Endothelial cell of umbilical vein (primary cell): ENCODE measurements at regions not wholly inside any gene's neighbourhood (a gene's known extent, or its start where the extent isn't known, plus 50 kb on each side); places are given as distances from the start of the nearest gene placed in this dataset.

Experiments used
- BruUV-seq: library from RNA; stranded (reverse); fragments of 400-500 nt; replicated peaks from 2 replicates; lab custom pipeline; 2021; lab: Mats Ljungman, UMichigan
- CTCF ChIA-PET: fragments of 300-600, 350-600 bp; sonication (Branson Sonifier 250); formaldehyde crosslinking; loops from one replicate; lab custom pipeline; 2021; ENCODE audit warnings: antibody characterized with exemption, inconsistent platforms; lab: Charles Lee
- POLR2A ChIA-PET: fragments of 300-600, 350-600 bp; sonication (Branson Sonifier 250); formaldehyde crosslinking; loops from one replicate; lab custom pipeline; 2021; ENCODE audit warnings: antibody characterized with exemption, inconsistent platforms; lab: Charles Lee
- DNase-seq: peaks from one replicate; pipeline ENCODE4 v3.0.0-alpha.2; 2011; ENCODE audit warnings: low read depth, low spot score
- FAIRE-seq: peaks from 2 replicates; lab custom pipeline; 2011; peaks lifted over from hg19 to GRCh38; lab: Jason Lieb, UNC
- H2AFZ ChIP-seq: 2 replicates; pipeline ENCODE4 v1.6.0; 2012; ENCODE audit warnings: low read depth, low read length, control low read depth, inconsistent platforms
- H3K27ac ChIP-seq: 2 replicates; pipeline ENCODE4 v1.5.1; 2011; ENCODE audit warnings: low read depth, mild to moderate bottlenecking, control low read depth, low read length, moderate library complexity; ENCODE audit not compliant: insufficient read depth
- H3K27me3 ChIP-seq, 2 experiments: 2 replicates each; pipeline versions ENCODE4 v1.6.0 to v1.6.1; 2011; ENCODE audit warnings: low read length in 2 of 2, mixed read lengths in 1 of 2; ENCODE audit not compliant: control insufficient read depth in 2 of 2, insufficient read depth in 2 of 2
- H3K36me3 ChIP-seq, 2 experiments: 2 replicates in 1 of 2; 3 replicates in 1 of 2; pipeline ENCODE4 v1.5.1; 2011; ENCODE audit warnings: low read length in 2 of 2, mild to moderate bottlenecking in 1 of 2, moderate library complexity in 1 of 2; ENCODE audit not compliant: control insufficient read depth in 2 of 2, insufficient read depth in 2 of 2; ENCODE audit errors: extremely low read depth in 1 of 2
- H3K4me1 ChIP-seq: 3 replicates; pipeline ENCODE4 v1.5.1; 2011; ENCODE audit warnings: mild to moderate bottlenecking, low read length; ENCODE audit not compliant: control insufficient read depth, insufficient read depth; ENCODE audit errors: extremely low read depth
- H3K4me2 ChIP-seq: 2 replicates; pipeline ENCODE4 v1.6.1; 2011; ENCODE audit warnings: low read length, control low read depth, mixed read lengths; ENCODE audit not compliant: insufficient read depth
- H3K4me3 ChIP-seq, 3 experiments: fragments of 200-600 bp in 1 of 3; sonication (generic), shearing (Covaris generic) in 1 of 3; replicated peaks in 1 of 3; 2 replicates each; pipeline ENCODE4 v1.5.1; 2011 to 2016; ENCODE audit warnings: control low read depth in 3 of 3, low read length in 3 of 3, mild to moderate bottlenecking in 2 of 3, inconsistent platforms in 1 of 3, low read depth in 1 of 3, moderate library complexity in 1 of 3; ENCODE audit not compliant: insufficient read depth in 1 of 3
- H3K79me2 ChIP-seq: 2 replicates; pipeline ENCODE4 v1.6.0; 2012; ENCODE audit warnings: low read length, inconsistent platforms; ENCODE audit not compliant: control insufficient read depth, insufficient read depth
- H3K9ac ChIP-seq: replicated peaks from 2 replicates; pipeline ENCODE3; 2011; ENCODE audit warnings: low read length, control low read depth; ENCODE audit not compliant: insufficient read depth; ENCODE audit errors: extremely low read depth
- H3K9me1 ChIP-seq: replicated peaks from 3 replicates; pipeline ENCODE4 v1.6.0; 2011; ENCODE audit warnings: mild to moderate bottlenecking, low read length; ENCODE audit not compliant: control insufficient read depth, insufficient read depth; ENCODE audit errors: extremely low read depth
- H3K9me3 ChIP-seq: replicated peaks from 2 replicates; pipeline ENCODE4 v1.5.1; 2012; ENCODE audit warnings: low read length, inconsistent platforms; ENCODE audit not compliant: control insufficient read depth, insufficient read depth
- H4K20me1 ChIP-seq: replicated peaks from 2 replicates; pipeline ENCODE3; 2011; ENCODE audit warnings: mild to moderate bottlenecking, low read length; ENCODE audit not compliant: control insufficient read depth, insufficient read depth; ENCODE audit errors: extremely low read depth
- GATA2 ChIP-seq: IDR thresholded peaks from 2 replicates; pipeline ENCODE4 v1.7.0; 2011; ENCODE audit warnings: low read depth, mild to moderate bottlenecking, moderate library complexity, mixed read lengths, low read length; ENCODE audit not compliant: insufficient read length, insufficient read depth
- POLR2AphosphoS5 ChIP-seq: IDR thresholded peaks from 2 replicates; pipeline ENCODE4 v1.6.1; 2012; ENCODE audit warnings: low read depth, mild to moderate bottlenecking, control low read depth, low read length, moderate library complexity; ENCODE audit not compliant: insufficient read depth
- dilution Hi-C: fragments of 300-500 bp; cut with MboI; formaldehyde crosslinking; loops from one replicate; pipeline ENCODE4 v1.15.0; 2019; ENCODE audit warnings: low sequenced_read_pairs; ENCODE audit not compliant: extremely low pct_ligation_motif_present
- intact Hi-C: fragments of 100-400 bp; cut with micrococcal nuclease; formaldehyde crosslinking; loops from one replicate; pipeline ENCODE4 v1.10.0; 2022
- TF ChIP-seq, protein P1 (sequence below): IDR thresholded peaks from 2 replicates; pipeline ENCODE4 v1.6.1; 2011; ENCODE audit not compliant: insufficient read depth, insufficient read length
- TF ChIP-seq, protein P2 (sequence below), 2 donors: IDR thresholded peaks; 1 replicate in 1 of 2; 2 replicates in 1 of 2; pipeline ENCODE4 v1.5.1; 2011; ENCODE audit warnings: low read length in 2 of 2, mild to moderate bottlenecking in 2 of 2, moderate library complexity in 2 of 2, control low read depth in 1 of 2, inconsistent platforms in 1 of 2, low read depth in 1 of 2; ENCODE audit not compliant: insufficient read depth in 1 of 2; ENCODE audit errors: extremely low read depth in 1 of 2

- Histone ChIP-seq H3K9ac (no peak overlapping the region), H3K9me1 (no peaks in the 10 kb centered on the region), H3K27ac (no peak overlapping the region), H3K4me3 (no peak overlapping the region), H2AFZ (no peak overlapping the region), H3K4me1 (no peaks in the 10 kb centered on the region), H3K9me3 (no peaks in the 10 kb centered on the region), H3K27me3 (no peaks in the 10 kb centered on the region), H3K4me2 (no peak overlapping the region), H3K79me2 (no peaks in the 10 kb centered on the region), H3K36me3 (no peaks in the 10 kb centered on the region), H4K20me1 (no peaks in the 10 kb centered on the region)
- DNase-seq (no peak), FAIRE-seq (no peak)
- TF ChIP-seq, protein P1, sequence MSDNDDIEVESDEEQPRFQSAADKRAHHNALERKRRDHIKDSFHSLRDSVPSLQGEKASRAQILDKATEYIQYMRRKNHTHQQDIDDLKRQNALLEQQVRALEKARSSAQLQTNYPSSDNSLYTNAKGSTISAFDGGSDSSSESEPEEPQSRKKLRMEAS: no peak
- intact Hi-C loops (no loop called here), dilution Hi-C loops (no loop called here)
- POLR2A ChIA-PET: no interaction called here
- no TSS peak for BruUV-seq
- CTCF ChIA-PET: no interaction called here
Measured at GRCh38 chr12:74018849-74019248, 518.8 kb upstream of the ATXN7L3B start.

DNA sequence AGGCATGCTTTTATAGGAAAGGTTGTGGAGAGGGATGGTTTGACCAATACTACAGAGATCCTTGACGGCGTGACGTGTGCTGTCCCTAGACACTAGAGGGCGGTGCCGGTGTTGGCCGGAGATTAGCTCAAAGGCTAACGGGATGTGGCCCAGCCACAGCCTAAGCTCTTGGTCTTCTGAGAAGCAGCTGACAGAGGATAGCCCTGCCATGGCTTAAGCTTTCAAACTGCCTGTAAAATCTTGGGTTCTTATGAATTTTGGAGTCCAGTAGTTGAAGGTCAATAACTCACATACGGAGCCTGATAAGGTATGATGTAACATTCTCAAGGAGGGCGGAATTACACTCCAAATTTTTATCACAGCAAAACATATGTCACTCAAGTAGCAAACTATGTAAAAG lies 515.7 kb upstream of the ATXN7L3B start:
- Histone ChIP-seq H3K79me2 (no peaks in the 10 kb centered on the region), H3K27me3 (no peaks in the 10 kb centered on the region), H3K36me3 (no peaks in the 10 kb centered on the region), H3K4me2 (no peak overlapping the region), H2AFZ (no peak overlapping the region), H3K9me3 (no peaks in the 10 kb centered on the region), H3K4me3 (no peak overlapping the region), H3K4me1 (no peaks in the 10 kb centered on the region), H3K9me1 (no peaks in the 10 kb centered on the region), H3K27ac (no peak overlapping the region), H4K20me1 (no peaks in the 10 kb centered on the region), H3K9ac (no peak overlapping the region)
- intact Hi-C loops (loop anchor here (2.0 kb wide), 1 partner anchor 391 kb away; no protein-coding TSS in a partner anchor), dilution Hi-C loops (no loop called here)
- POLR2A ChIA-PET: no interaction called here
- CTCF ChIA-PET: interaction anchor here (0.7 to 2.4 kb wide), 5 partner anchors 296 to 394 kb away, joined by 3 to 15 read pairs (median 6); no protein-coding TSS in a partner anchor
- TF ChIP-seq GATA2: no peak
- TF ChIP-seq, protein P2, sequence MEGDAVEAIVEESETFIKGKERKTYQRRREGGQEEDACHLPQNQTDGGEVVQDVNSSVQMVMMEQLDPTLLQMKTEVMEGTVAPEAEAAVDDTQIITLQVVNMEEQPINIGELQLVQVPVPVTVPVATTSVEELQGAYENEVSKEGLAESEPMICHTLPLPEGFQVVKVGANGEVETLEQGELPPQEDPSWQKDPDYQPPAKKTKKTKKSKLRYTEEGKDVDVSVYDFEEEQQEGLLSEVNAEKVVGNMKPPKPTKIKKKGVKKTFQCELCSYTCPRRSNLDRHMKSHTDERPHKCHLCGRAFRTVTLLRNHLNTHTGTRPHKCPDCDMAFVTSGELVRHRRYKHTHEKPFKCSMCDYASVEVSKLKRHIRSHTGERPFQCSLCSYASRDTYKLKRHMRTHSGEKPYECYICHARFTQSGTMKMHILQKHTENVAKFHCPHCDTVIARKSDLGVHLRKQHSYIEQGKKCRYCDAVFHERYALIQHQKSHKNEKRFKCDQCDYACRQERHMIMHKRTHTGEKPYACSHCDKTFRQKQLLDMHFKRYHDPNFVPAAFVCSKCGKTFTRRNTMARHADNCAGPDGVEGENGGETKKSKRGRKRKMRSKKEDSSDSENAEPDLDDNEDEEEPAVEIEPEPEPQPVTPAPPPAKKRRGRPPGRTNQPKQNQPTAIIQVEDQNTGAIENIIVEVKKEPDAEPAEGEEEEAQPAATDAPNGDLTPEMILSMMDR (IDR thresholded peaks at IDR 0.05; ENCODE audit: extremely low read depth in 1 of 2, insufficient read depth in 1 of 2, low read depth in 1 of 2, low read length in 2 of 2): peak; percentile 42 to 57
- TF ChIP-seq POLR2AphosphoS5: no peak
- BruUV-seq: no TSS peak
- FAIRE-seq: no peak
- DNase-seq: peak; percentile 33
